Cortex of kidney (tissue), 1 donor: ENCODE measurements at regions not wholly inside any gene's neighbourhood (a gene's known extent, or its start where the extent isn't known, plus 50 kb on each side); places are given as distances from the start of the nearest gene placed in this dataset.
"Not testable (repeated sequence)": the region's sequence is repeated elsewhere in the genome, so short reads cannot be mapped to it uniquely, and the experiment has no call there.

Experiments used
- DNase-seq: peaks from one replicate; lab custom pipeline; 2025; lab: John Stamatoyannopoulos, UW

DNA sequence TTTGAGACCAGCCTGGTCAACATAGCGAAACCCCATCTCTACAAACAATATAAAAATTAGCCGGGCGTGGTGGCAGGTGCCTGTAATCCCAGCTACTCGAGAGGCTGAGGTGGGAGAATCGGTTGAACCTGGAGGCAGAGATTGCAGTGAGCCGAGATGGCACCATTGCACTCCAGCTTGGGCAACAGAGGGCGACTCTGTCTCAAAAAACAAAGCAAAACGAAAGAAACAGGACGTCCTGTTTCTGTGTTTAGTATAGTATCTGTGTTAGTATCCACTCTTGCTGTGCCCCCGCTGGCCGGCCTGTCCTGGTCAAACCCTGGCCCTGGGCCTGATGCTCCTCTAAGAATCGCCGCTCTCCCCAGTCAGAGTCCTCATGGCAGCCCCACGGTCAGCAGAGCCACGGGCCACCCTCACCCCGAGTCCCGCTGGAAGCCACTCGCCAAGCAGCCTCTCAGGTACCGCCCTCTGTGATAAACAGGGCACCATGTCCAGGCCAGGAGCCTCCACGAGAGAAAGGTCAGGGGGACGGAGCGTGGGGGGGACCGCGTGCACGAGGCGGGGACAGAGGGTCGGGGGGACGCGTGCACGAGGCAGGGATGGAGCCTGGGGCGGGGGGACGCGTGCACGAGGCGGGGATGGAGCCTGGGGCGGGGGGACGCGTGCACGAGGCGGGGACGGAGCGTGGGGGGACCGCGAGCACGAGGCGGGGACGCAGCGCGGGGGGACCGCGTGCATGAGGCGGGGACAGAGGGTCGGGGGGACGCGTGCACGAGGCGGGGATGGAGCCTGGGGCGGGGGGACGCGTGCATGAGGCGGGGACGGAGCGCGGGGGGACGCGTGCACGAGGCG, 384.5 kb downstream of the SMOC2 start:
- no peak for DNase-seq

DNA sequence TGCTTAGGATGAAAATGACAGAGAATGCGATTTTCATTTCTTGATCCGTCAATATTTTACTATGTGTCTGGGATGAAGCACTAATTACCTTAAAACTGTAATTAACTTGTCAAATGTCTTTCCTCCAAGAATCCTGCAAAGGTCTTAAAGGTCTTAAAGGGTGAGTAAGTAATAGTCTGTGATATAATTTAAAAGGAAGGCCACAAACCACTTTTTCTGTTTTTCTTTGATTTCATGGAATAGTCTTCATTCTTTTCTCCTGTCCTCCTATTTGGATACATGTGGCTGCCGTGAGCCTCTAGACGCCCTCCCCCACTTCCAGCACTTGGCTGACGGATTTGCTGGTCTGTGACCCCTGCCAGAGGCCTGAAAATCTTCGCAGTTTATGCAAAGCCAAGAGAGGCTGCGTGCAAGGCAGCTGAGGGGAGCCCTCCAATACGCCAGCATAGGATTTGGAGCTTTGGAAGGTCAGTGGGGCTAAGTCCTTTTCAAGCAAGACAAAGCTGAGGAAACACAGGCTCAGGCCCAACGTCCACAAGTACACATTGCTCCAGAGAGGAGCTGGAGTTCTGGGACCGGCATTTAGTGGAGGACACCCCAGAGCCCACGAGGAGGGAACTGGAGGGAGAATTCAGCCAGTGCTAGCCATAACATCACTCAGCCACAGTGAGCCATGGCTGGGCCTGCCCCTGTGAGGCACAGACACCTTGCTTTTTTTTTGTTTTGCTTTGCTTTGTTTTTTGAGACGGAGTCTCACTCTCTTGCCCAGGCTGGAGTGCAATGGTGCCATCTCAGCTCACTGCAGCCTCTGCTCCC, 382.6 kb downstream of the SMOC2 start:
- no peak for DNase-seq

DNA sequence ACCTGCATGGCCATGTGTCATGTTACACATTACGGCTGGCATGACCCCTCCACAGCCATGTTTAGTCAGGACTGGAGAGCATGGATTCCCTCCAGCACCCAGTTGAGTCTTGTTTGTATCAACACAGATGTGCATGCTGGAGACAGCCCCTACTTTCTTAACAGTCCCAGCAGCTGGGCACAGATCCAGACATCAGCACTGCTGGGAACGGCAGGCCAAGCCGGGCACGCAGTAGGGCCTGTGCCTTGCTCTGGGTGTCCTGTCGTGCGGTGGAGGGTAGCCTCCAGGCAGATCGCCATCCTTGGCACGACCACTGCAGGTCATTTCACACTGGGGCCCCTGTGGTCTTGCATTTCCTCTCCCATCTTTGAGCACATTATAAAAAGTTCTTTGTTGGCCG, 381.4 kb downstream of the SMOC2 start:
- no peak for DNase-seq

DNA sequence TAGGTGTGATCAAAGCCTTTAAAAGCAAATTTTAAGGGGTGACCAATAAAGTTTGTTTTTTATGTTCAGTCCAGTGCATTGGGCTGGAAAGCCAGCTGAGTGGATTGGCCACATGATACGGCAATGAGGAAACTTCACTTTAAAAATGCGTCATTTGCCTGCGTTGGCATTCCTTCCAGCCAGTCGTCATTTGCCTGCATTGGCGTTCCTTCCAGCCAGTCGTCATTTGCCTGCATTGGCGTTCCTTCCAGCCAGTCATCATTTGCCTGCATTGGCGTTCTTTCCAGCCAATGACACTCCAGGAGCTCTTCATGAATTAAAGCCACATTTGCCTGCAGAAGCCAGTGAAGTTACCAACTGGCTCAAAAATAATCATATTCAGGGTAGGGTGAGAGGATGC, 378.6 kb downstream of the SMOC2 start:
- DNase-seq, result no peak

DNA sequence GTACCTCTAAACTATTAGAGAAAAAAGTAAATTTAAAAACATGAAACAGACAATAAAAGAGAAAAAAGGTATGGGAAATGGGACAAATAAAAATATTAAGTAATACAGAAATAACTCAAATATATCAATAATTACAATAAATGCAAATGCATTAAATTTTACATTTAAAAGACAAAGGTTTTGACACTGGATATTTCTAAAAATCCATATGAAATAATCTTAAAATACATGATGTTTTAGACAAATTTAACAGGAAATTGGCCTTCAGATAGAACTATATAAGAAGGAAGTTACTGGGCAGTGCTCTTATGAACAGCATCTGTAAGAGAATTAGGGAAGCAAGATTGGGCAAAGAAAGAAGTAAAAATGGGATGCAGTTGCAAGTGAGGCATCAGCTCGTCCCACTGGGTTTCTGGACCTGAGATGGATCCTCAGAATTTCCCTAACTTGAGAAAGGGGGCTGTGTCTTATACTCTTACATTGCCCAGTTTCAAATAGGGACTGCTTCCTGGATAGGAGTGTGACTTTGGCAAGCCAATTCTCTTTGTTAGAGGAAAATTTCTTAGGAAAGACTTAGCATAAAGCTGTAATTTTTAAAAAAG, 376.7 kb downstream of the SMOC2 start:
- no peak for DNase-seq

DNA sequence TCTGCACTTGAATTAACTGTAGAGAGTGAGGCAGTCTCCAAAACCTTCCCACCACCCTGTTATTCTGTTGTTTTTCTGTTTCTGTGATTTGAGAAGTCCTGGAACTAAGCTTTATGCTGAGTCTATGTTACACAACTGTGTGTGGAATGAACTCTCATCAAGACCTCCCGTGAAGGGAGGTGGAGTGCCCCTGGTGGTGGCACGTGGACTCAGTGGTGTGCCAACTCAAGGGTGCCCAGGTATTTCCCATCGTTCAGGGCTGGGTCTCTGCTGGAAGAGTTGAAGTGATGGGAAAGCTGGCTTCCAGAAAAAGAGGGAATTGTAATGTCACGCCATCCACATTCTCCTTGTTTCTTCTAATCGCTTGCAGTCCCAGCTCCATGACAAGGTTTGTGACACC, 374.2 kb downstream of the SMOC2 start:
- DNase-seq, result no peak

DNA sequence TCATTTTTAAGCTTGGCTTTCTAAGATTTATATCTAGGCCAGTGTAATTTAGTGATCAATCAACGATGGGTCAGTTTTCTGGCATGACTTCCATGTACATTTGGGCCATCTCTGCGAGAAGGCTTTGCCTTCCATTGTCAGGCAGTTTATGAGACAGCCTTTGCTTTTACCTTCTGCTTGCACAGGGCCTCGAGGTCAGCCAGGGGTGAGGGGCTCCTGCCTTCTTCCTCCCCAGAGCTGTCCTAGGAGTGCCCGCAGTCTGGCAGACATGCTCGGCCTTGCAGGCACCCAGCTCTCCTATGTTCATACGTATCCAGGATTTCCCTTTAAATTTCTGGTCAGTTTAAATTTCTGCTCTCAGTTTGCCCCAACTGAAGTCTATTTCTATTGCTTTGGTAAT, 367.2 kb downstream of the SMOC2 start:
- DNase-seq, result no peak

DNA sequence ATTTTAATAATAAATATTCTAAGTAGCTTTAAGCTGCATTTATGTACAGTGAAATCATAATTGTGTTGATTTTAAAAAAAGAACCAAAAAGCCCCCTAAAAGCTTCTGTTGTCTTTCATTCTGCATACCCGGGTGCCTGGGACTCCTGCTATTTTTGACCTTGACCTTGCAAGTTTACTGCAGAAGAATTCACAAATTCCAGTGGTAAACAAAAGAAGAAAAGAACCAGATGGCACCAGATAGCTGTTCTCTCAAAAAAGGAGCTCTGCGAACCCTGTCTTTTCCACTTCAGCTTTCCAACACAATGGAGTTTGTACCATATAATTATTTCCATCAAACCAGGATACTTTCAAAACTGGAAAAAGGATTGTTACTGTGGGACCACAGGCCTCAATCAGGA, 363.3 kb downstream of the SMOC2 start:
- no peak for DNase-seq

DNA sequence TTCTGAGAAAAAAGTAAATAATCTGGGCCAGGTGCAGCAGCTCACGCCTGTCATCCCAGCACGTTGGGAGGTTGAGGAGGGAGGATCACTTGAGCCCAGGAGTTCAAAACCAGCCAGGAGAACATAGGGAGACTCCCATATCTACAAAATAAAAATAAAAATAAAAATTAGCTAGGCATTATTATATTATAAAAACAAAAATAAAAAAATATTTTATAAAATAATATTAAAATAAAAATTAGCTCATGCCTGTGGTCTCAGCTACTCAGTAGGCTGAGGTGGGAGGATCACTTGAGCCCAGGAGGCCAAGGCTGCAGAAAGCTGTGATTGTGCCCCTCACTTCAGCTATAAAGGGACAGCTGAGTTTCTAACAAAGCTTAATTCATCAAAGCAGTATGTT, 362.9 kb downstream of the SMOC2 start:
- no peak for DNase-seq

DNA sequence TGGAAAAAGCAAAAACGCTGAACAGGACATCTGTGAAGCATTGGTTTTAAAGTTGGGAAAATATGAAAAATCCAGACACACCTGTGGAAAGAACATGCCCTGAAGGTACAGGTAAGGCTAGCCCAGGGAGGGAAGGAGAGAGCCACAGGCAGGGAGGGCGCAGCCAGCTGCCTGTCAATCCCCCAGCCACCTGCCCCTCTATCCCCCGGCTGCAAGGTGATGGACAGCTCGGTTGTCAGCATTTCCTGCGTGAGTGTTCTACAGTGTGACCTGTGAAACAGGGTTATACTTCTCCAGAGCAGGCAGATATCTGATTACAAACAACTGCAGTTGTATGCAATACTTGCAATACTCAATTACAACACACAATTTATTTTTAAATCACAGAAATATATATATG, 358.1 kb downstream of the SMOC2 start:
- no peak for DNase-seq

DNA sequence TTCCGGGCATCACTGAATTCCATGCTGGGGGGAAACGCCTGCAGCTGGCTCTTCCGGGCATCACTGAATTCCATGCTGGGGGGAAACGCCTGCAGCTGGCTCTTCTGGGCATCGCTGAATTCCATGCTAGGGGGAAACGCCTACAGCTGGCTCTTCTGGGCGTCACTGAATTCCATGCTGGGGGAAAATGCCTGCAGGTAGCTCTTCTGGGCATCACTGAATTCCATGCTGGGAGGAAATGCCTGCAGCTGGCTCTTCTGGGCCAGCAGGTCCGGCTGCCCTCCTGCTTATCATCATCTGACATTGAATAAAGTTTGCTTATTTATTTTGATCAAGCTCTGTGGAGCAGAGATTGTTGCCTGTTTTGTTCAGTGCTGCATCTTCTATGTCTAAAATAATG, 355.1 kb downstream of the SMOC2 start:
- DNase-seq, result no peak

DNA sequence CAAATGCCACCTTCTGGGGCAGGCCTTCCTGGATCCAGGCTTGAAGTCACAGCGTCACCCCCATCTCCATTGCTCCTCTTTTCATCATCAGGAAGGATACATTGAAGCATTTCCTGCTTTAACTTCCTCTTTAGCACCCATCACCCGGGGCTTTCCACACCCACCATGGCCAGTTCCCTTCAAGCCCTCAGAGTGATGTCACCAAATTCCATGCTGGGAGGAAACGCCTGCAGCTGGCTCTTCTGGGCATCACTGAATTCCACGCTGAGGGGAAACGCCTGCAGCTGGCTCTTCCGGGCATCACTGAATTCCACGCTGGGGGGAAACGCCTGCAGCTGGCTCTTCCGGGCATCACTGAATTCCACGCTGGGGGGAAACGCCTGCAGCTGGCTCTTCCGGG, 354.6 kb downstream of the SMOC2 start:
- not testable (repeated sequence) for DNase-seq

DNA sequence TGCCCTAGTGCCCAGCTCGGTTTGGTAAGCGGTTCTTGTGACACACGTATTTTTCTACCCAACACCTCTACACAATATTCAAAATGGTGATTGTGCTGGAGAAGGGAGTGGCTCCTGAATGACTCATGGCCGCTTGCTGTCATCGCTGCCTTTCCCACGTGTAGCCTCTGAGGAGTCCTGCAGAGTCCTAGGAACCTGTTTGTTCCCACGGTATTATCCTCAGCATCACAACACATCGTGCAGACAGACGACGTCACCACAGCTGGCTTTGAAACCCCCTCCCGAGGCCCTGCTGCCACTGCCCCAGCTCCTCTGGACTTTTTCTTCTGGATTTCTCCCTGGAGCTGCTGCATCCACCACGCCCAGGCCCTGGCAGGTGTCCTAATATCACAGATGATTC, 353.5 kb downstream of the SMOC2 start:
- no peak for DNase-seq

DNA sequence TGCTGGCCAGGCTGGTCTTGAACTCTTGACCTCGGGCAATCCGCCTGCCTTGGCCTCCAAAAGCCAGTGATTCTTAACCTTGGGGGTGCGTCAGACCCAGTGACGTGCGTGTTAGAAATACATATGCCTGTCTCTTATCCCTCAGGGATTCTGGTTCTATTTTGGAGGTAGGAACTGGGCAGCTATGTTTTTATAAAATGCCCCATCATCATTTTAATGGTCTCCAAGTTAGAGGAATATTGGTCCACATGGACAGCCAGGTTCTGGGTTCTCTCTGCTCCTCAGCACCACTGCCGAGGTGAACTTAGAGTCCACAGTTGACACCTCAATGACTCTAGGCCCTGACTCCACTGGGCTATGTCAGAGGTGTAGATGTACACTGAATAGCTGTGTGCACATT, 352.7 kb downstream of the SMOC2 start:
- no peak for DNase-seq

DNA sequence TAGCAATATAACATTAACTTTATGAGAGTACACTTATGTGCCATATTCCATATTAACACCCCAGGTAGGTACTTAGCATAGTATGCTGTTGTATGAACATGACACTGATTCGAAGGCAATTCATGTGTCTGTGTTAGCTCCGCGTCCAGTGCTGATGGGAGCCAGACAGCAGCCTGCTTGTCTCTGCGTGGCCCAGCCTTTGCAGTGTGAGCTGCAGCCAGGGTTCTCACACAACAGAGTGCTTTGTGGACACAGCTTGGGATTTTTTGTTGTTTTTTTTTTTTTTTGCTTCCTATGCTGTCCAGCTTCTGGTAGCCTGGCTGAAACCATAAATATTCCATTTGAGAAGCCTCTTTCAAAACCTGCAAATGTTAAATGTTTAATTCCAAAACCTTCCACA, 350.9 kb downstream of the SMOC2 start:
- no peak for DNase-seq

DNA sequence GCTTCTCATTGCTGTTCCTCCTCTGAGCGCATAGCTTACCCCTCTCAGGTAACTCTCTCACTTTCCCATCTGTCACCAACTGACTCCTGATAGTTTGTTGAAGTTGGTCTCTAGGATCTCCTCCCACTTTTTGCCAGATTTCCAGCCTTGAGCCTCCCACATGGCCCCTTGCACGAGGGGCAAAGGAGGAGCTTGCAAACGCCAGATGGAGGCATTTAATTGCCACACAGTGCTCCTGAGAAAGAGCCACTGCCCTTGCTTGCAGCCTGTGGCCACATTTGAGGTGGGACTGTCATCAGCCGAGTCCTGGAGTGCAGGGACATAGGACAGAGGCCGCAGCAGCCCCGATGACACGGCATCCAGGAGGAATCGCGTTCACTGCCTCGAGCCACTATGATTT, 348.7 kb downstream of the SMOC2 start:
- DNase-seq, result no peak

DNA sequence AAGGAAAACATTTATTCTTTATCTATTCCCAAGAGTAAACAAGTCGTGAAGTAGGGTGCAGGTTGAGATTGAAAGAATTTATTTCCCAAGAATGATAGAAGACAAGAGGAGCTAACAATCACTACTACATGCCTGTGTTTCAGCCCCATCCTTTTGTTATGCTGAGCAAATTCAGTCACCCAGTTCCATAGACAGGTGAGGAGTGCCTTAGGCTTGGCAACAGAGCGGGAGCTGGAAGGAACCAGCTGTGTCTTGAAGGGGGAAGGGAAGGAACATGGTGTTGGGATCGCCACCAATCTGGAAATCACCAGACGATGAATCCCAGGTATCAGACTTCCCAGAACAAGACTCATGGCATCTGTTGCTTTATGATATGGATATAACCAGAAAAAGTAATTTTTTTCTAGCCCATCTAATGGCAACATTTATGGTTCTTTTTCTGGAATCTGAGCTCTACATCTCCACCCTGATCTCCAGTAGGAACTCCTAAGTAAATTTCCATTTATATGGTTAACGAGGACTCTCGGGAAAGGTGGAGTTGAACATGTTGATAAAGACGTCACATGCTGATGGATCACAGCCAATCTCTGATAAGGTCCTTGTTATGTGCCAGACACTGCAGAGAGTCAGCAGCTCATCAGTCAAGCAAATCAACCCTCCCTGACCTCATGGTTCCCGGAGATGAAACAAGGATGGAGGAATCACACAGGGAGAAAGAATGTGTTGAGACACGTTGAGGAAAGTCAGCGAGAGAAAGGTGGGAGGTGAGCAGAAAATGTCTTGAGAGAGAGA, 344.9 kb downstream of the SMOC2 start:
- DNase-seq, result no peak

DNA sequence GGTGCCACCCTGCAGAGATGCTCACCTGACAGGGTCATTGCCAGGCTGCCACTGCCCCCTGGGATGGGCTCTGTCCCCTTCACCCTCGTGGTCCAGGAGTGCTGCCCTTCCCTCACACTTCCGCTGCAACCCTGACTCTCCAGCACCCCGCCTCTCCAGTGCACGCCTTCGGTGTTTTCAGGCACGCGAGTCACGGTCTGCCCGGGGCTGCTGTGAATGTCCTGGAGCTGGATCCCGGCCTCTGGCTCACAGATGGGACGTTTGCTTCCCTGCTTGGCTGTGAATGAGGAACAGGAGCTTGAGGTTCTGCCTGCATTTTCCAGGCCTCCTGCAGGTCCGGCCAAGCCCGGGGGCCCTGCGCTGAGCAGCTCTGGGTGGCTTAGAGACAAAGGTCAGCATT, 343.4 kb downstream of the SMOC2 start:
- no peak for DNase-seq

DNA sequence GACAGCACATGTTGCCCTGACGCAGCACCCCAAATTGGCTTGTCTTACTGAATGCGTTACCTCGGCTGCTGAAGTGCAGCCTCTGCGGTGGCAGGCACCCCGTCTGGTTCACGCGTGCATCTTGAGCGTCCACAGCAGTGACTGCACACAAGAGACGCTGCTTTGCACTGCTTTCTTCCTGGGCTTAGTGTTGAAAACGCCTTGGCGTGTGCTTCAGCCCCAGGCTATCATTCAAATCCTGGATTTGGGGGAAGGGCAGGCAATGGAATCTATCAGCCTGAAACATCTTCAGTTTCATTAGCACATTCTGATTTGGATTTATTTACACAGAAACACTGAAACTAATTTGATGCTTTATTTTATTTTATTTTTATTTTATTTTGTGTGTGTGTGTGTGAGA, 342.7 kb downstream of the SMOC2 start:
- no peak for DNase-seq

DNA sequence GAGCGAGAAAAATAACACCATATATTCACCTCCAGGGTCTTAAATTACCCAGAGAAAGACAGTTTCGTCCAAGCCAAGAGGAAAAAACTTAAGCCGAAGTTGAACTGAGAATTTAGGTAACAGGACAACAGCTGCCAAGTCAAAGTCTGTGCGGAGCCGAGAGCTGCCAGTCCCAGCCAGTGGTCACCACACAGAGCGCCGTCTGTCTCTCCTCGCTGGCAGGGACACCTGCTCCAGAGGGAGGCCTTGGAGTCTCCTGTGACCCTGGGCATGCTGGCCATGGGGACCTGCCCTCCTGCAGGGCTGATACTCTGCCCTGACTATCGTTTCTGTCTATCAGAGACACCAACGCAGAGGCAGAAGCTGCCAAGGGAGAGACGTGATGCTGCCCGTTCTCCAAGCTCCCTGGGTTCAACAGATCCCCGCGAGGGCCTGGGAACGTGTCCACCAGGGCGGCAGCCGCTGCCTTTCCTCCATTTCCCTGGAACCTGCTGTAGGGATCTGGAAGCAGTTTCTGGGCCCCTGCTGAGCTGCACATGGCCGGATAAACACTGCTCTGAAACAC, 341.3 kb downstream of the SMOC2 start:
- no peak for DNase-seq

DNA sequence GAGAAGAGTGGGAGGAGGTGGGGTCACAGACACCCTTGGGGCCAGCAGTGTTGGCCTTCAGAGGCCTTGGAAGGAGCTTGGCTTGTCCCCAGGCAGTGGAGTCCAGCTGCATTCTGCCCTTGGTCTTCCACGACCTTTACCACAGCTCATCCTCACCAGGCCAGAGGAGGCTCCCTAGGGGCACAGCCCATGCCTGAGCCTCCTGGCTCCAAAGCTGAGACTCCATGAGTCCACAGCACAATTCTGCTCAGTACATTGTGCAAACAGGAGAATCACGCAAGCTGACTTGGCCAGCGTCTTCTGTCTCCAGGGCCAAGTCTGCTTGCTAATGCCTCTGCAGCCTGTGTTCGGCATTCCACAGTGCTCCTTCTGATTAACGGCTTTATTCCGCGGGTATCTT, 337.2 kb downstream of the SMOC2 start:
- no peak for DNase-seq

DNA sequence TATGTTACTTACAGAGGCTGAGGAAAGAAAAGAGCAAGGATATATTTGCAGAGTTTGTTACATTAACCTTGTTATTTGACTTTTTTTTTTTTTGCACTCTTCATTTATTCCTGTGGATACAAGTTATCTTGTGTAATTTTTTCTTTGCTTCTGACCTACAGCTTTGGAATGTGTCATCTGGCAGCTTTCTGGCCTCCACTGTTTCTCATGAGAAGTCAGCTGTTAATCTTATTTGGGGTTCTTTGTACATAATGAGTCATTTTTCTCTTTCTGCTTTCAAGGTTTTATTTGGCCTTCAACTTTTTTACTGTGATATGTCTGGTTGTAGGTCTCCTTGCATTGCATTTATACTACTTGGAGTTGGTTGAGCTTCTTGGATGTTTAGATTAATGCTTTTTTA, 333.4 kb downstream of the SMOC2 start:
- DNase-seq, result no peak
